GM06990 (cell line): ENCODE measurements at regions not wholly inside any gene's neighbourhood (a gene's known extent, or its start where the extent isn't known, plus 50 kb on each side); places are given as distances from the start of the nearest gene placed in this dataset.

Experiments used
- DNase-seq: peaks from one replicate; pipeline ENCODE4 v3.0.0-alpha.2; 2011; ENCODE audit not compliant: insufficient read length; ENCODE audit errors: extremely low read depth
- H3K27me3 ChIP-seq: replicated peaks from 2 replicates; pipeline ENCODE4 v1.6.0; 2011; ENCODE audit warnings: low read length; ENCODE audit not compliant: control insufficient read depth, insufficient read depth
- H3K36me3 ChIP-seq: 2 replicates; pipeline ENCODE4 v1.5.1; 2011; ENCODE audit warnings: low read length; ENCODE audit not compliant: control insufficient read depth, insufficient read depth
- H3K4me3 ChIP-seq: replicated peaks from 2 replicates; pipeline ENCODE4 v1.5.1; 2011; ENCODE audit warnings: low read depth, mild to moderate bottlenecking, control low read depth, low read length
- TF ChIP-seq, protein P1 (sequence below): IDR thresholded peaks from 2 replicates; pipeline ENCODE4 v1.5.1; 2011; ENCODE audit warnings: low read length, control low read depth, mild to moderate bottlenecking, inconsistent platforms; ENCODE audit not compliant: insufficient read depth, poor library complexity, severe bottlenecking

- Histone ChIP-seq H3K36me3 (no peaks in the 10 kb centered on the region), H3K4me3 (no peak overlapping the region), H3K27me3 (no peaks in the 10 kb centered on the region)
- TF ChIP-seq, protein P1, sequence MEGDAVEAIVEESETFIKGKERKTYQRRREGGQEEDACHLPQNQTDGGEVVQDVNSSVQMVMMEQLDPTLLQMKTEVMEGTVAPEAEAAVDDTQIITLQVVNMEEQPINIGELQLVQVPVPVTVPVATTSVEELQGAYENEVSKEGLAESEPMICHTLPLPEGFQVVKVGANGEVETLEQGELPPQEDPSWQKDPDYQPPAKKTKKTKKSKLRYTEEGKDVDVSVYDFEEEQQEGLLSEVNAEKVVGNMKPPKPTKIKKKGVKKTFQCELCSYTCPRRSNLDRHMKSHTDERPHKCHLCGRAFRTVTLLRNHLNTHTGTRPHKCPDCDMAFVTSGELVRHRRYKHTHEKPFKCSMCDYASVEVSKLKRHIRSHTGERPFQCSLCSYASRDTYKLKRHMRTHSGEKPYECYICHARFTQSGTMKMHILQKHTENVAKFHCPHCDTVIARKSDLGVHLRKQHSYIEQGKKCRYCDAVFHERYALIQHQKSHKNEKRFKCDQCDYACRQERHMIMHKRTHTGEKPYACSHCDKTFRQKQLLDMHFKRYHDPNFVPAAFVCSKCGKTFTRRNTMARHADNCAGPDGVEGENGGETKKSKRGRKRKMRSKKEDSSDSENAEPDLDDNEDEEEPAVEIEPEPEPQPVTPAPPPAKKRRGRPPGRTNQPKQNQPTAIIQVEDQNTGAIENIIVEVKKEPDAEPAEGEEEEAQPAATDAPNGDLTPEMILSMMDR: no peak
- peak; percentile 42 for DNase-seq
Observed at GRCh38 chr12:93184672-93185368, 192.9 kb upstream of the NUDT4 start.

DNA sequence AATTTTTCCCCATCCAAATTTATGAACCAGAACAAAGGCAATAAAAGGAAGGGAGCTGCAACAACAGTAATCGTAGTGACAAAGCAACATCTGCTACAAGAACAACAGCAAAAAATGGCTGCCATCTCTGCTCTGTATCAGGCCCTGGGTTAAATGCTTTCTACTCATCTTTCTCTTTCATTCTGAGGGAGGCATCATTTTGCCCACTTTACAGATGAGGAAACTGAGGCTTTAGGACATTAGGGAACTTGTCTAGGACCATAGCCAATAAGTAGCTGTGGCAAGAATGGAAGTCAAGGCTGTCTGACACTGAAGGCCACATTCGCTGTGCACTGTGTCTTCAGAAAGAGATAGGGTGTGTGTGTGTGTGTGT, 192.4 kb upstream of the NUDT4 start:
- Histone ChIP-seq H3K27me3 (no peaks in the 10 kb centered on the region), H3K36me3 (no peaks in the 10 kb centered on the region), H3K4me3 (no peak overlapping the region)
- DNase-seq: no peak
- TF ChIP-seq, protein P1: no peak

GRCh38 chr12:93186131-93186530, 191.6 kb upstream of the NUDT4 start:
- H3K27me3 ChIP-seq: no peaks in the 10 kb centered on the region
- TF ChIP-seq, protein P1: no peak
- no peaks in the 10 kb centered on the region for H3K36me3 ChIP-seq
- no peak for DNase-seq
- no peak overlapping the region for H3K4me3 ChIP-seq

DNA sequence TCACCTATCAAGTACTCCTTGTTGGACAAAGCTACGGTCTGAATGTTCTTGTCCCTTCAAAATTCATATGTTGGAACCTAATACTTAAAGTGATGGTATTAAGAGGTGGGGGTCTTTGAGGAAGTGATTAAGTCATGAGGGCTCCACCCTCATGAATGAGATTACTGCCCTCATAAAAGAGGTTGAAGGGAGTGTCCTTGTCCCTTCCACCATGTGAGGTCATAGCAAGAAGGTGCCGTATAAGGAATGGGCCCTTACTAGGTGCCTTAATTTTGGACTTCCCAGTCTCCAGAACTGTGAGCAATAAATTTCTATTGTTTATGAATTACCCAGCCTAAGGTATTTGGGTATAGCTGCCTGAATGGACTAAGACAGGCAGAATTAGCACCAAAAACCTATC, 191.1 kb upstream of the NUDT4 start:
- H3K4me3 ChIP-seq: no peak overlapping the region
- TF ChIP-seq, protein P1: no peak
- DNase-seq: no peak
- no peaks in the 10 kb centered on the region for H3K36me3 ChIP-seq
- no peaks in the 10 kb centered on the region for H3K27me3 ChIP-seq

GRCh38 chr12:93191423-93191822, 186.3 kb upstream of the NUDT4 start:
- no peak for DNase-seq
- TF ChIP-seq, protein P1: no peak
- no peak overlapping the region for H3K4me3 ChIP-seq
- no peaks in the 10 kb centered on the region for H3K36me3 ChIP-seq
- no peaks in the 10 kb centered on the region for H3K27me3 ChIP-seq

DNA sequence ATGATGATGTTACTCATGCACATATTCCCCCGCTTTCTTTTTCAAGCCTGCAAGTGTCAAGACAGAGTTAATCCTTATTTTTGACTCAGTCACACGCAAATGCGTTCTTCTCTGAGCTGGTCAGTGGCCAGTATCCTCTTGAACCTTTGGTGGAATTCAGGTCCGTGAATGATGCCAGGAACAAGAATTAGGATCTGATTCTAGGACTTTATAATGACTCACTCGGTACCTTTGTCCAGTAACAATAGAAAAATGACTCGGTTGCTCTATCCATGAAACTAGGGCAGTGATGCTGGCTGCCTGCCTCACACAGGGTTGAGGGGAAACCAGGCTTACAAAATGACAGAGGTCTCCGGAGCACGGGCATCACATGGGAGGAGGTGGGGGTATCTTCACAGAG, 185.8 kb upstream of the NUDT4 start:
- Histone ChIP-seq H3K27me3 (no peaks in the 10 kb centered on the region), H3K36me3 (no peaks in the 10 kb centered on the region), H3K4me3 (no peak overlapping the region)
- TF ChIP-seq, protein P1: no peak
- DNase-seq: no peak
